ENCODE measurements at regions not wholly inside any gene's neighbourhood (a gene's known extent, or its start where the extent isn't known, plus 50 kb on each side); places are given as distances from the start of the nearest gene placed in this dataset.

GRCh38 chr13:79637133-79637763, 156.3 kb downstream of the NDFIP2 start:
- no peak for TF ChIP-seq CTCF (conservative IDR thresholded peaks at IDR 0.05)
- H3K27ac ChIP-seq, result no peak overlapping the region

GRCh38 chr13:79631051-79631659, 150.2 kb downstream of the NDFIP2 start:
- H3K27ac ChIP-seq, result no peak overlapping the region
- TF ChIP-seq CTCF (conservative IDR thresholded peaks at IDR 0.05), result peak; percentile 32; the same call in 1 of the 2 replicates

- H3K27ac ChIP-seq, result 0 out of 2 replicates have a peak overlapping the region, but pooled peaks have one; percentile 8
- TF ChIP-seq CTCF (conservative IDR thresholded peaks at IDR 0.05), result no peak
Measured at GRCh38 chr13:79628463-79628862, 147.5 kb downstream of the NDFIP2 start.

GRCh38 chr13:79626924-79627323, 146.0 kb downstream of the NDFIP2 start:
- H3K27ac ChIP-seq, result no peak overlapping the region
- TF ChIP-seq CTCF (conservative IDR thresholded peaks at IDR 0.05), result no peak

GRCh38 chr13:79625517-79625916, 144.6 kb downstream of the NDFIP2 start:
- no peak overlapping the region for H3K27ac ChIP-seq
- TF ChIP-seq CTCF (conservative IDR thresholded peaks at IDR 0.05), result no peak

- no peak for TF ChIP-seq CTCF (conservative IDR thresholded peaks at IDR 0.05)
- no peak overlapping the region for H3K27ac ChIP-seq
Measured at GRCh38 chr13:79621902-79622301, 140.9 kb downstream of the NDFIP2 start.

- H3K27ac ChIP-seq, result no peak overlapping the region
Measured at GRCh38 chr13:79621449-79621848, 140.5 kb downstream of the NDFIP2 start.

More at GRCh38 chr13:79621449-79621848, 140.5 kb downstream of the NDFIP2 start:
- TF ChIP-seq CTCF (conservative IDR thresholded peaks at IDR 0.05), result no peak
